SK-N-MC (cell line): ENCODE measurements at regions not wholly inside any gene's neighbourhood (a gene's known extent, or its start where the extent isn't known, plus 50 kb on each side); places are given as distances from the start of the nearest gene placed in this dataset.

ENCODE experiments used
- EZH2 ChIP-seq: fragments of 200-600 bp; sonication (generic); IDR thresholded peaks from one replicate; pipeline ENCODE4 v1.6.1; 2017; ENCODE audit warnings: antibody characterized with exemption
- FOXP2 ChIP-seq: optimal IDR thresholded peaks from 2 replicates; pipeline ENCODE3; 2011; ENCODE audit warnings: mild to moderate bottlenecking, moderate library complexity; ENCODE audit not compliant: insufficient read depth; ENCODE audit errors: extremely low read length, control extremely low read depth
- POLR2AphosphoS5 ChIP-seq: IDR thresholded peaks from 2 replicates; pipeline ENCODE4 v1.6.1; 2012; ENCODE audit warnings: mild to moderate bottlenecking, low read depth, low read length, borderline replicate concordance

DNA sequence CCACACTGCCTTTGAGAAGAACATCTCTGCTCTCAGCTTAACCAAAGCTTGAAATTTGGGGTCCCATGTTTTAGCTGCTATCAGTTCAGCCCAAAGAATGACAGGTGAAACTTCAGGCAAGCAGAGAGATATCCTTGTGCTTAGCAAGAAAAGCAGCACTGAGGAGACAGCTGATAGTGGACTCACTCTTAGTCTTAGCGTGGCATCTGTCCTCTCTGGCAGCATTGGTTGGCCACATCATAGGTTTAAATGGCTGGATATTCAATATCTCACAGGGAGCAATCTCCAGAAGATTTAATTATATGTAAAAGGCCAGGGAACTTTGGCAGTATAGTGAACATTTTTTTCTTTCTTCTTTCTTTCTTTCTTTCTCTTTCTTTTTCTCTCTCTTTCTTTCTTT, 131.1 kb upstream of the SGK1 start:
- TF ChIP-seq EZH2: no peak
- TF ChIP-seq POLR2AphosphoS5: no peak
- TF ChIP-seq FOXP2: no peak
